GM18858 (cell line): ENCODE measurements at regions not wholly inside any gene's neighbourhood (a gene's known extent, or its start where the extent isn't known, plus 50 kb on each side); places are given as distances from the start of the nearest gene placed in this dataset.

Source experiments
- ATAC-seq: cut with Tn5 transposase; IDR thresholded peaks from one replicate; pipeline ENCODE4 v1.9.1; 2021; ENCODE audit not compliant: unreplicated experiment

DNA sequence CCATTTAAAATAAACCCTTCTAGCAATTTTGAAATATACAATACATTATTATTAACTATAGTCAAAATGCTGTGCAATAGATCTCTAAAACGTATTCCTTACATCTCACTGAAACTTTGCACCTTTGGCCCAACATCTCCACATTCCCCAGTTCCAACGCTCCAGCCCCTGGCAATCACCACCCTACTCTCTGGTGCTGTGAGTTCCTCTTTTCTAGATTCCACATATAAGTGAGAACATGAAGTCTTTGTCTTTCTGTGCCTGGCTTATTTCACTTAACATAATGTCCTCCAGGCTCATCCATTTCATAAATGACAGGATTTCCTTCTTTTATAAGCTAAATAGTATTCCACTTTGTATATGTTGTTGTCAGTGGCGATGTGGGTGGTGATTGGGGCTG, 194.7 kb upstream of the RTL1 start:
- ATAC-seq, result no peak

DNA sequence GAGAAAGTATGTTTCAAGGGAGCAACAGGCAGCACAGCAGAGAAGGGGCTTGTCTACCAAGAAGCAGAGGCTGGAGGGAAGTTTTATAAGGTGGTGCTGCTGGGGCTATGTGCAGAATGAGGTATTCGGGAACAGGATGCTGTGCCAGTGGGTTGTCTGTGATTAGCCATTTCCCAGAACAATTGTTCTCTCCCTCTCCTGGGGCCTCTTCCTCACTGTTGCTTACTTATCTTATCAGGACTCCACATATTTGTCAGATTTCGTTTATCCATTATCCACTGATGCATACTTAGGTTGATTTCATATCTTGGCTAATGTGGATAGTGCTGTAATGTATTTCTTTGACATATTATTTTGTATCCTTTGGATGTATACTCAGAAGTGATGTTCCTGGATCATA, 195.1 kb upstream of the RTL1 start:
- no peak for ATAC-seq

DNA sequence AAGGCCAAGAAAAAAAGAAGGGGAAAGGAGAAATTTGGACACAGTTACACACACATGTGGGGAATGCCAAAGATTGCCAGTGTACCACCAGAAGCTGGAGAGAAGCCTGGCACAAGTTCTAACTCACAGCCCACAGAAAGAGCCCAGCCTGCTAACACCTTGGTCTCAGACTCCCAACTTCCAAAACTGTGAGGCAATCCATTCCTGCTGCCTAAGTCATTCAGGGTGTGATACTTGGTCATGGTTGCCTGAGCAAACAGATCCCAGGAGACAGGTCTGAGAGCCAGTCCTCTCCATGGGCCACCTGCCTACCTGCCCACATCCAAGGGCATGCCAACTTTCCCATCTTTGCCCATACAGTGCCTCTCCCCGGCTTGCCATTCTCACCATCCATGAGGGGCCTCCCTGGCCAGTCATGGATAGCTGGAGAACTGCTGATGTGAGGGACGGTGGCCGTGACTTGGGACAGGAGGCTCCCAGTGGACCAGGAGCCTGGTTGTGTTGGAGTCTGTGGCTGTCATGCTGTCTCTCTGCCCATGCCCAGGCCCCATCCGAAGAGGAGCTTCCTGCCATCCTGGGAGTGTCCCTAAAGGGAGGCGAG, 198.0 kb upstream of the RTL1 start:
- ATAC-seq, result no peak

DNA sequence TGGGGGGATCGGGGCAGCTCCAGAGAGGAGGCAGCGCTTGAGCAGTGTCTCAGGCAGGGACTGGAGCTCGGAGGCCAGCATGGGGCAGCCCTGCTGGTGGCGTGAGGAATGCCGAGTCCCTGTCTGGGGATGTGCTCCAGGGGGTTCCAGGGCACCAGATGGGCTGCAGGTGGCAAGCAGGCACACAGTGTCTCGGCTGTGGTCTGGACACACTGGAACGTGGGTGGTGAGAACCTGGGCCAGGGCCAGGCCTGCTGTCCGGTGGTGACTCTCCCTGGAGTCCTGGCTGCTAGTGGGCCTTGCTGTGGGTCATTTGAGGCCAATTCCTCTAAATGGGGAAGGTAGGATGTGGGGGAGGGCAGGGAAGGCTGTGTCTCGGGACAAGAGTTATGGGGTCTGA, 199.4 kb upstream of the RTL1 start:
- ATAC-seq, result no peak

DNA sequence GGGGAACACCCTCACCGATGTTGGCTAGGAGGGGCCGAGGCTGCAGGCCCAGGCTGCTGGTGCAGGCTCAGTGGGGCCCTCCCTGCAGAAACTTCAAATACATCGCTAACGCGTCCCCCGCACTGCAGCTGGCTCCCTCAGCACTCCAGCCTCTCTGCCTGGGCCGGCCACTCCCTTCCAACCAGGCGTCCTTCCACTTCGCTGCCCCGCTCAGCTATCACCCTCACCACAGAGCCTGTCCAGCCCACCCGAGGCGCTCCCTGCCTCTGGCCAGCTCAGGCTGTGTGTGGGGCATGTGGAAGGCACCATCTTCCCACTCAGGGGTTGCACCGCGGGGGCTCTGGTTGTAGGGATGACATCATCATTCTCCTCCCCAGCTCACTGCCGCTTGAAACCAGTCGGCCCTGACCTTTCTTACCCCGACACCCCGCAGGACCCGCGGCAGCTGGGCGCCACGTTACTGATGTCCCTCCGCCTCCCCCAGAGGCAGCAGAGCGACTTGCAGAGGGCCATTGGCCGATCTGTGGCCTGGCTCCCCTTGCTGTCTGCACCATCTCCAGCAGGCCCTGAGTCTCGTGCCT, 199.9 kb upstream of the RTL1 start:
- ATAC-seq, result no peak

DNA sequence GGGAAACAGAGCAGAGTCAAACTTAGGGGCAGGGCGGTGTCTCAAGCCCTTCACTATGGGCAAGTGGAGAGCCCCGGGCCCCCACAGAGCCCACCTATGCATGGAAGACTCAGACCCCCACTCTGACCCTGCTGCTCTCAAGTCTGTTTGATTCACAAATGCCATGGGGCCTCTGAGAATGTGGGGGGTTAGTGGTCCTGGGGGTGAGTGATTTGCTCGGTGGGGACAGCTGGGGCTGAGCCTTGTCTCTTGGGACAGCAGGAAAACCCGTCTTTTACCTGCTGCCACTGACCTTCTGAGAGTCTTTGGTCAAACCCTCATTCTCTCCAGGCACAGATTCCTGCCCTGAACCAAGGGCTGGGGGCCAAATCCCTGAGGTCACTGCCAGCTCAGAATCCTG, 201.0 kb upstream of the RTL1 start:
- ATAC-seq, result no peak

DNA sequence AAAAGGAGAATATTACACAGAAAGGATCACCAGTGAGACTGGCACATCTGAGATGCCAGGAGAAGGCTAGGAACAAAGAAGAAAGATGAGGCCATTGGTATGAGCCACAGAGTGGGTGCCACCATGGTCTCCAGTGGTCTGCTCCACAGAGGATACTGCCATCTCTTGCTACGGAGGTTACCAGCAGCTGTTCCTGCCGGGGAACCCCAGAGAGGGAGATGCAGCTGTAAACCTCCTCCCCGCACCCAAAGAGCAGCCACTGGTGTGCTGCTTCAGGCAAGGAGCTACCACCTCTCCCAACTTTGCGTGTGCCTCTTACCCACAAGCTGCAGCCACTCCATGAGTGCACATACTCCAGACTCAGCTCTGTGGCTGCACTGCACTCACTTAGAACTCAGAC, 201.5 kb upstream of the RTL1 start:
- no peak for ATAC-seq

DNA sequence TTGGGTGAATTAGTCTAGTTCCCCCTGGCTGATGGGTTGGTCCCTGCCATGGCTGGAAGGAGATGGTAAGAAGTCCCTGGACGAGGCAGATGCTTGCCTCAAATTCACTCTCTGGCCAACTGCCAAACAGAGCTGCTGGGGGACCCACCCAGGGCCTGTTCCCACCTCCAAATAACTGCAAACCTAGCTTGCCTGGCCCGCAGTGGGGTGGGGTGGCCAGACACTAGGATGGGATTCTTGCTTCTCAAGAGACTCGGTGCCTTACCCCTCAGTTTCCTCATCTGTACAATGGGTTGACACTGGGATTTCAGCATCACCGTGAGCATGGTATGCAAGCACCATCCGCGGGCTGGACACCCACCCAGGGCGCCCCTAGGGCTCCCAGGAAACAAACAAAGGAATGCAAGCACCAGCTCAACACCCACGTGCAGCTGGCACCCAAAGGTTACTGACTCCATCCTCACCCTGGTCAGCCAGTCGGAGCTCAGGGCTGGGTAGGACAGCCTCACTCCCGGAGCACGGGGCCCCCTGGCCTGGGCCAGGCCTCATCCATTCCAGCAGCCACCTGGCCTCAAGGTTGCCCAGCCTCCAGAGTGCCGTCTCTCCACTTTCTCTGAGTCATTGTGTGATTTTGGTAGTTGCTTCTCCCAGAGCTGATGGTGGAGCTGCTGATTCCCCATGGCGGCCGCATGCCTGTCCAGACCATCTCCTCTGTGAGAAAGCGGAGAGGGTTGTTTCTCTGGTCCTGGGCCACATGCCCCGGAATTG, 205.2 kb upstream of the RTL1 start:
- no peak for ATAC-seq

DNA sequence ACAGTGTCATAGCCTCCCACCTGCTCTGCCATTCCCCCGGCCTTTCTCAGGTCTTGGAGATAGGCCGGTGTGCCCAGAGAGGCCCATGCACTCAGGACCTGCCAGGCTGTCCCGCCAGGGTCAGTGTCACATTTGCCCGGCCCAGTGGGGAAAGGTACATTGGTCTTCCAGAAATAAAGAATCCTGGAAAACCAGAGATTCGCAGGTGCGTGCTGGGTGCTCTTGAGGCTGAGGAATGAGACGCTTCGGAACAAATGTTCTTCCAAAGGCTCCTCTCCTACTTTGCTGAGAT, 205.8 kb upstream of the RTL1 start:
- no peak for ATAC-seq

DNA sequence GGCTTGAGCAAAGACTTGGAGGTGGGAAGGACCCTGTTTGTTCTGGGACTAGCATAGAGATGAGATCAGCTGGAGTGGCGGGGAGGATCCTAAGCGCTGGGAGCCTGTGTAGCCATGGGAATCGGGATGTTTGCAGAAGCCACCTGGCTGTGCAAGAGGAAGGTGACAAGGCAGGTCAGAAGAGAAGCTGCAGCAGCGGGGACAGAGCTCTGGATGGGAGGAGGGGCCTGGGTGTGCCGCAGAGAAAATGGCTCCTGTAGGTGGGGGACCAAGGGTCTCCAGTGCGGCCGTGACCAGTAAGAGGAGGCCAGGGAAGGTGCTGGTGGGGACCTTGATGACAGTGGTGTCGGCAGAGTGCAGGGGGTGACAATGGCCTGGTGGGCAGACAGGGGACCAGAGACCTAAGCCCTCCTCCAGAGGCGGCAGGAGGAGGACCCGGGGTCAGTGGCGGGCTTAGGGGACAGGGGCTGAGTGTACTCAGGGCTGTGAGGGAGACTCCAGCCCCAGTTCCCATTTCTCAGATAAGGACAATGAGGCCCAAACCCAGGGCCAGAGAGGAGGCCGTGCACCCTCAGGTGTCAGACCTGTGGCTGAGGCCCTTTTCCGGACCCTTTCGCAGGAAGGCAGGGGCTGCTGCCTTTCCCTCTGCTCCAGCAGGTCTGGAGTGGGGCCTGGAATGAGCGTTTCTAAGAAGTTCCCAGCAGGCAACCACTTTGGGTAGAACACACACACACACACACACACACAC, 206.6 kb upstream of the RTL1 start:
- ATAC-seq, result no peak

DNA sequence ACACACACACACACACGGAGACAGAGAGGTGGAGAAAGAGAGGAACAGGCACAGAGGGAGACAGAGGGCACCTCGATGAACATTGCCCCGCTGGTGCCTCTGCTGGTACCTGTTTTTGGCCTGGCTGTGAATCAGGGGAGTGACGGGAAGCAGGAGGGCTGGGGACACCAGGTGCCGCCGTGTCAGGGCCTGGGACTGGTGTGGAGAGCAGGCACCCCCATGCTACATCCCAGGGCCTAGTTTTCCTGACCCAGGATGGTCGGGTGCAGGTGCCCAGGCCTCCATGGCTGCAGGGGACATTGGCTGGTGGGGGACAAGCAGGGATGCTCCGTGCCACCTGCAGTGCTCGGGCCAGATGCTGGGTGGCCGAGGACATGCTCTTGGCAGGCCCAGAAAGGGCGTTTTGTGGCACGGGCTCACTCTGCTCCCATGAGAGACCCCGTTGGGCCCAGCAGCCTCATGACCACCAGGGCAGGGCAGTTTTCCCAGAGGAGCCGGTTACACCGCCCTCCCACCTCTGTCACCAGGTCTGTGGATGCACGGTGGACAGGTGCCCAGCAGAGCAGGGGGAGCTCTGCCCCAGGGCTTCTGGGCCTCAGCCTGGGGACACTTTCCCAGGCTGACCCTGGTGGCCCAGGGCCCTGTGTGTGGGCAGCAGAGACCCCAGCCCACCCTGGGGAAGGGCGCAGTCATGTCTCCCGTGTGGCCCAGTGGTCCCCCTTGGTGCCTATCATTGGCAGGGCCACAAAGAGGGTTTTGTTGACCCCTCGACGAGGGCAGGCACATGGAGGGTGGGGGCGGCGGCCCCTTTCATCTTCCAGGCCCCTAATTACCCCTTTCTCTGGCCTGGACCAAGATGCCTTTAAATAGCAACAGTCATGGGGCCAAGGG, 207.5 kb upstream of the RTL1 start:
- ATAC-seq, result no peak

DNA sequence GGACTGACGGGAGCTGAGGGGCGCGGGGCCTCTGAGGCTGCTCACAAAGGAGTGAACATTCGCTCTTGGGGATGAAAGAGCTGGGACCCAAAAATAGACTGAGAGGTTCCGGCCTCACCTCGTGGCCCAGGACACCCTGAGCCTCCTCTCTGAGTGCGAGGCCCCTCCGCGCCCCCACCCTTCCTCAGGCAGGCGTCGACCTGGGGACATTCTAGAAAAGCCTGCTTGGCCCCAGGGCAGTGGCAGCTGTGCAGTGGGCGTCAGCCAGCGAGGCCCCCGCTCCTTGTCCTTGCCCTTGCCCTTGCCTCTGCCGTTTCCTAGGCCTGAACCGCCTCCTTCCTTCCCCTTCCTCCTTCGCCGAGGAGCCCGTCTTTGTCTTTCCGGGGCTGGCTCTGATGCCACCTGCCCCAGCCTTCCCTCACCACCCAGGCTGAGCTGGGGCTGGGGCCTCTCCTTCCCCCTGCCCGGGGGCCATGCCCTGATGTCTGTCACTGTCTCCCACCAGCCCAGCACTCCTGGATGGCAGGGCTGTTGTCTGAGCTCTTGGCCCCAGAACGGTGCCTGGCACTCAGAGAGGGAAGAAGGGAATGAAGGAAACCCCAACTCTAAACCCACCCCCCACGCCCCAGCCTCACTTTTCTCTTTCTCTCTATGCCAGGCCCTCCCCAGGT, 208.2 kb upstream of the RTL1 start:
- no peak for ATAC-seq

DNA sequence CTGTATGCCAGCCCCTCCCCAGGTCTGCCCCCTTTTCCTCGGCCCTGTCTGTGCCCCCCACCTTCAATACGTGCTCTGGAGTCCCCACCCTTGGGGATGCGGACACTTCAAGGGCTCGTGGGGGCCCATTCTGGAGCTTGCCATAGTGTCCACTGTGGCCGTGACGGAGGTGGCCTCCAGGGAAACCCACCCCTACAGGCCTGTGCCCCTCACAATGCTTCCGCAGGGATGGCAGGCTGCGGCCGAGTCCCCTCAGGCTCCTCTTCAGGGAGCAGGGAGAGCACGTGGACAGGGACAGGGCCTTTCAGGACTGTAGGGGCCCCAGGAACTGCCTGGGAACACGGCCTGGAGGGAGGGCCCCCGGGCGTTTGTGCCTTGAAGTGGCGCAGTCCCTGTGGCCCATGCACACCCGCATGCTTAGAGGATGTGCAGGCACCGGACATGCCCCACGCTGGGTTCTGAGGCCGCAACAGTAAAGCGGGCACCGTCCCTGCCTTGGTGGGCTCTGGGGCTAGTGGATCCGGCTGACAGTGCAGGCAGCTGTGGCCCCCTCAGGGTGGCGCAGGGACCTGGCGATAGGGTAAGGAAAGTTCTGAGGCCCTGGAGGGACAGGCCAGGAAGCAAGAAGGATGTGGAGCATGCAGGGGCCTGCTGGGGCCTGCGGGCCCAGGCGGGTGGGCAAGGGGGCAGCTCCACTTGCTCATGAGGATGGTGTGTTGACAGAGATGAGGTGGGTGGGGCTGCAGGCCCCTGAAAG, 209.0 kb upstream of the RTL1 start:
- ATAC-seq, result no peak

DNA sequence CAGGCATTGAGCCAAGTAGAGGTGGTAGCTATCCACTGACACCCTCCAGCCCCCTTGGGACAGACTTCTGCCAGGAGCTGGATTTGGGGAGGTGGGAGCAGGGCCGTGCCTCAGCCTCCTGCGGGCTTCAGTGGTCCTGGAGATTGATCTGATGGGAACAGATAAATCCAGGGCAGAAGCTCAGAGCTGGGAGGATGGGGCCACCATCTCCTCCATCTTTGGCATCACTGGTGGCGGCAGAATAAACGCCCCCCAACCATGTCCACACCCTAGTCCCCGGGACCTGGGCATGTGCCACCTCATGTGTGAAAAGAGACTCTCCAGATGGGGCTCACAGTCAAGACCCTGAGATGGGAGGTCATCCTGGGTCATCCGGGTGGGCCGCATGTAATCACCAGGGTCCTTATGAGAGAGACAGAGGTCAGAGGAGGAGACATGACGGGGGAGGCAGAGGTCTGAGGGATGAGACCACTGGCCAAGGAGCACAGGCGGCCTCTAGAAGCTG, 209.6 kb upstream of the RTL1 start:
- ATAC-seq, result no peak

DNA sequence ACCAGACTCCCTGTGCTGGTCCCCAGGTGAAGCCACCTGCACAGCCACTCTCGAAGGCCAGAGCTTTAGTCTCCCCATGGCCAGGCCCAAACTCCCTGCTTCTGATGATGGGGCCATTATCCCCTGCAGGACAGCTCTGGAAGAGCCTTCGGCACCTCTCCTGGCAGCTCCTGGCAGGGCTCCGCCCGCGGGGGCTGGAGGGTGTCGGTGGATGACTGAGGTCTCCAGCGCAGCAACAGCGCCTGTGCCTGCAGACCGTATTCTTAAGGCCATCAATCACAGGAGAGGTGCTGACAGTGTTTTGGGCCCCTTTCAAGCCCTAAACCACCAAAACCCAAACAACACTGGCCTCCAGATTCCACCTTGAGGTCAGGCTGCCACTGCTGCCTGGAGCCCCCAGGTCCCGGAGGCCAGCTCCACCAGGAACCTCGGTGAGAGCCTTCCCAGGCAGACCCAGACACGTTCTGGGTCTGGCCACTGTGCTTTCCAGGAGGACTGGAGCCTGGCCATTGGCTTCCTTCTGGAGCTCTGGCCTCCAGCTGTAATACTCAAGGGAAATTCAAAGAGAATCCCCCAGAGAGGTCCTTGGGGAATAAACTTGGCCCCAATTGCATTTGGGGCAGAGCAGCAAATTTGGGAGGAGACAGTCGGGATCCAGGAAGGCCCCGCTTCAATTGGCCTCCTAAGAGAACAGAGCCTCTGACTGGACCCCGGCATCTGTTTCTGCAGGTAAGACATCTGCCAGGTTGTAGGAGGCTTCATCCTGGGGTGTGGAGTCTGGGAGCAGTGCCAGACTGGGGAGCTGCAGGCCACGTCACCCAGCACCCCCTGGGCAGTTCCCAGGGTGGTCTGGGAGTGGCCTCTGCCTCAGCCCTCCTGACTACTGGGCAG, 210.6 kb upstream of the RTL1 start:
- ATAC-seq, result no peak

DNA sequence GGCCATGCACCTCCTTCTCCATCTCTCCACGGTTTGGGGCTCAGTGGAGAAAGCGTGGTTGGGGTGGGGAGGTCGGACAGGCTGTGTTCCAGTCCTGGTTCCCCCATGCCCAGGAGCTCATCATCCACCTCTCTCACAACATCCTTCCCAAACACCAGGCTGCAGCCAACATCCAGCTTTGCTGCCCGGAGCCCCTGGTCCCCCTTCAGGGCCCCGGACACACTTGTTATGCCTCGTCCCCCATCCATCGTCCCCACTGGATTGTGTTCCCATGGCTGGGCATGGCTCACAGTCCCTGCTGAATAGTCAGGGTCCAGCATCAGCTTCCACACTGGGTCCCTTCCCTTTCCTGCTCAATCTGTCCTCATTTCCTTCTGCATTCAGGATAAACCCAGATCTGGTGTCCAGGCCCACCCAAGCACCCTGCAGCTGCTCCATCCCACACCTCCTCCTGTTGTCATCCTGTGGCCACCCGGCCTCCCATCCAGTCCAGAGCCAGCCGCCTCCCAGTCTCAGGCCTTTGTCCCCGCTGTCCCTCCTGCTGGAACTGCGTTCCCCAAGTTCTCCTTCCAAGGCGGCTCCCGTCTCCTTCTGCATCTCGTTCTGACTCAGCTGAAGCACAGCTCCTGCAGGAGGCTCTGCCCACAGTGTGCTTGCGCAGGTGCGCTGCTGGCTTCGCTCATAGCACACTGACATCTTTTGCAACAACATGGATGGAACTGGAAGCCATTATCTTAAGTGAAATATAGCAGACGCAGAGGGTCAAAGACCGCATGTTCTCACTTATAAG, 211.4 kb upstream of the RTL1 start:
- ATAC-seq, result no peak

DNA sequence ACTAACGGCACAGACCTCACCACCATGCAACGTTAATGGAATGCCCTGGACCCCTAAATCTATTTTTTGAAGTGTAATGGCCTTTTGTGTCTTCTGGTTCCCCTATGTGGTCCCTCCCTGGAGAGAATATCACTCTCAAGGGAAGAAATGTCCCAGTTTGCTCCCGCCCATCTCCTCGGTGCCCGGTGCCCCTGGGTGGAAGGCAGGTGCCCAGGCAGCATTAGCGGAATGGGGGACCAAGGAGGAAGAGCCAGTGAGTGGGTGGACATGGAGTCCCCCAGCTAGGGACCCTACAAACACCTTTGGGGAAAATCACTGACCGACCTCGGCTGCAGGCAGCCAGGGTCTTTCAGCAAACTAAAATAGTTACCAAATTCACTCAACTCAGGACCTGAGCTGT, 212.1 kb upstream of the RTL1 start:
- ATAC-seq, result no peak

DNA sequence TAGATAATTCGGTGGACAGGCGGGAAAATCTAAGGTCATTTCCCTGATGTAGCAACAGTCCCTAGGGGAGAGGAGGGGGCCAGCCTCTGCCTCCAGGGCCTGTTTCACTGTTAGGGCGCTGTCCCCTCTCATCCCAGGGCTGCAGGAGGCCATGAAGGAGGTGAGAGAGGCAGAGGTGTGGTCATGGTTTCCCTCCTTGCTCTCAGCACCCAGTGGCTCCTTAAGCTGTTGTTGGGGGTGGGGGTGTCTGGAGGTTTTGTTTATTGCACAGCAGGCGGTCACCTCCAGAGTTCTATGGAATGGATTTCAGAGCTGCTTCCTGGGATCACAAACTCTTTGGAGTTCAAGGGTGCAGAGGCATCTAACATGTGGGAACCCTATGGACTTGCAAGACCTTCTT, 212.5 kb upstream of the RTL1 start:
- ATAC-seq, result no peak
